ENCODE measurements at regions not wholly inside any gene's neighbourhood (a gene's known extent, or its start where the extent isn't known, plus 50 kb on each side); places are given as distances from the start of the nearest gene placed in this dataset.

- TF ChIP-seq ZFX (IDR thresholded peaks at IDR 0.05) (no peak), CTCF (conservative IDR thresholded peaks at IDR 0.05) (no peak)
- H3K27ac ChIP-seq = no peak overlapping the region
Measured at GRCh38 chr14:49206828-49207227, 379.4 kb downstream of the RPS29 start.

- TF ChIP-seq ZFX (IDR thresholded peaks at IDR 0.05) (no peak), CTCF (conservative IDR thresholded peaks at IDR 0.05) (no peak)
- H3K27ac ChIP-seq = no peak overlapping the region
Measured at GRCh38 chr14:49203676-49204075, 382.5 kb downstream of the RPS29 start.

GRCh38 chr14:49199159-49199558, 387.0 kb downstream of the RPS29 start:
- H3K27ac ChIP-seq = no peak overlapping the region
- no peak for TF ChIP-seq CTCF (conservative IDR thresholded peaks at IDR 0.05)
- TF ChIP-seq ZFX (IDR thresholded peaks at IDR 0.05) = no peak

- no peak overlapping the region for H3K27ac ChIP-seq
- TF ChIP-seq ZFX (IDR thresholded peaks at IDR 0.05) (no peak), CTCF (conservative IDR thresholded peaks at IDR 0.05) (no peak)
Measured at GRCh38 chr14:49196327-49196726, 389.9 kb downstream of the RPS29 start.

- no peak overlapping the region for H3K27ac ChIP-seq
Measured at GRCh38 chr14:49194067-49194466, 392.1 kb downstream of the RPS29 start.

GRCh38 chr14:49193332-49194065, 392.7 kb downstream of the RPS29 start:
- H3K27ac ChIP-seq = no peak overlapping the region
- TF ChIP-seq ZFX (IDR thresholded peaks at IDR 0.05) = no peak
- TF ChIP-seq CTCF (conservative IDR thresholded peaks at IDR 0.05) = no peak

More at GRCh38 chr14:49194067-49194466, 392.1 kb downstream of the RPS29 start:
- TF ChIP-seq ZFX (IDR thresholded peaks at IDR 0.05) = no peak
- TF ChIP-seq CTCF (conservative IDR thresholded peaks at IDR 0.05) = no peak

GRCh38 chr14:49191380-49191779, 394.8 kb downstream of the RPS29 start:
- no peak for TF ChIP-seq ZFX (IDR thresholded peaks at IDR 0.05)
- no peak for TF ChIP-seq CTCF (conservative IDR thresholded peaks at IDR 0.05)
- no peak overlapping the region for H3K27ac ChIP-seq

Measured in C4-2B (cell line).